ENCODE measurements at regions not wholly inside any gene's neighbourhood (a gene's known extent, or its start where the extent isn't known, plus 50 kb on each side); places are given as distances from the start of the nearest gene placed in this dataset.

- Histone ChIP-seq H3K27ac (ENCODE audit: insufficient read depth, low read length) (no peak overlapping the region), H2AFZ (ENCODE audit: low read length) (no peak overlapping the region), H3K36me3 (ENCODE audit: control insufficient read depth, insufficient read depth, low read length) (no peaks in the 10 kb centered on the region), H3K4me1 (ENCODE audit: control insufficient read depth, extremely low read depth, insufficient read depth, low read length) (no peaks in the 10 kb centered on the region), H4K20me1 (ENCODE audit: control insufficient read depth, extremely low read depth, insufficient read depth, low read length) (no peaks in the 10 kb centered on the region), H3K4me2 (ENCODE audit: extremely low read depth, insufficient read depth, low read length) (no peak overlapping the region), H3K9me3 (ENCODE audit: control insufficient read depth, insufficient read depth, low read depth, low read length) (no peaks in the 10 kb centered on the region), H3K4me3 (replicated peaks in 1 of 4; ENCODE audit: control extremely low read depth in 1 of 4, insufficient read depth in 1 of 4, low read depth in 3 of 4, low read length in 4 of 4) (no peak overlapping the region), H3K79me2 (ENCODE audit: control insufficient read depth, insufficient read depth, low read length) (no peaks in the 10 kb centered on the region), H3K9ac (ENCODE audit: insufficient read depth, low read length) (no peak overlapping the region), H3K27me3 (ENCODE audit: control insufficient read depth, insufficient read depth, low read length) (no peaks in the 10 kb centered on the region)
- peak in 1 of 2 donors; percentile 74 for DNase-seq (ENCODE audit: low read depth in 2 of 2)
- TF ChIP-seq, protein P1, sequence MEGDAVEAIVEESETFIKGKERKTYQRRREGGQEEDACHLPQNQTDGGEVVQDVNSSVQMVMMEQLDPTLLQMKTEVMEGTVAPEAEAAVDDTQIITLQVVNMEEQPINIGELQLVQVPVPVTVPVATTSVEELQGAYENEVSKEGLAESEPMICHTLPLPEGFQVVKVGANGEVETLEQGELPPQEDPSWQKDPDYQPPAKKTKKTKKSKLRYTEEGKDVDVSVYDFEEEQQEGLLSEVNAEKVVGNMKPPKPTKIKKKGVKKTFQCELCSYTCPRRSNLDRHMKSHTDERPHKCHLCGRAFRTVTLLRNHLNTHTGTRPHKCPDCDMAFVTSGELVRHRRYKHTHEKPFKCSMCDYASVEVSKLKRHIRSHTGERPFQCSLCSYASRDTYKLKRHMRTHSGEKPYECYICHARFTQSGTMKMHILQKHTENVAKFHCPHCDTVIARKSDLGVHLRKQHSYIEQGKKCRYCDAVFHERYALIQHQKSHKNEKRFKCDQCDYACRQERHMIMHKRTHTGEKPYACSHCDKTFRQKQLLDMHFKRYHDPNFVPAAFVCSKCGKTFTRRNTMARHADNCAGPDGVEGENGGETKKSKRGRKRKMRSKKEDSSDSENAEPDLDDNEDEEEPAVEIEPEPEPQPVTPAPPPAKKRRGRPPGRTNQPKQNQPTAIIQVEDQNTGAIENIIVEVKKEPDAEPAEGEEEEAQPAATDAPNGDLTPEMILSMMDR (conservative IDR thresholded peaks at IDR 0.05 in 1 of 2, IDR thresholded peaks at IDR 0.05 in 1 of 2; ENCODE audit: low read depth in 1 of 2, low read length in 2 of 2): no peak
- no peak for TF ChIP-seq EZH2 (IDR thresholded peaks at IDR 0.05; ENCODE audit: low read length, missing control alignments)
Measured at GRCh38 chr1:116826818-116827606, 72.8 kb downstream of the CD2 start.

DNA sequence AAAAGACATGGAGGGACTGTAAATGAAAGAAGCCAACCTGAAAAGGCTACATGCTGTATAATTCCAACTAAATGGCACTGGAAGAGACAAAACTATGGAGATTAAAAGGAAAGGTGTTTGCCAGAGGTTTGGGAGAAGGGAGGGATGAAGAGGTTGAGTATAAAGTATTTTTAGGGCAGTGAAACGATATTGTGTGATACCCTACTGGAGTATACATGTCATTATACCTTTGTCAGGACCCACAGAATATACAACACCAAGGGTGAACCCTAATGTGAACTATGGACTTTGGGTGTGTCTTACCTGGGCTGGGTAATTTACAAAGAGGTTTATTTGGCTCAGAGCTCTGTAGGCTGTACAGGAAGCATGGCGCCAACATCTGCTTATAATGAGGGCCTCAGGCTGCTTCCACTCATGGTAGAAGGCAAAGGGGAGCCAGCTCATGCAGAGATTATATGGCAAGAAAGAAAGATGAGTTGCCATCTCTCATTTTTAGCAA lies 73.4 kb downstream of the CD2 start:
- H3K9me3 ChIP-seq (ENCODE audit: control insufficient read depth, insufficient read depth, low read depth, low read length): no peaks in the 10 kb centered on the region
- H3K36me3 ChIP-seq (ENCODE audit: control insufficient read depth, insufficient read depth, low read length): no peaks in the 10 kb centered on the region
- no peak overlapping the region for H3K9ac ChIP-seq (ENCODE audit: insufficient read depth, low read length)
- no peak overlapping the region for H3K4me2 ChIP-seq (ENCODE audit: extremely low read depth, insufficient read depth, low read length)
- no peak for DNase-seq (ENCODE audit: low read depth in 2 of 2)
- H3K4me3 ChIP-seq (replicated peaks in 1 of 4; ENCODE audit: control extremely low read depth in 1 of 4, insufficient read depth in 1 of 4, low read depth in 3 of 4, low read length in 4 of 4): no peak overlapping the region
- no peak for TF ChIP-seq EZH2 (IDR thresholded peaks at IDR 0.05; ENCODE audit: low read length, missing control alignments)
- TF ChIP-seq, protein P1 (conservative IDR thresholded peaks at IDR 0.05 in 1 of 2, IDR thresholded peaks at IDR 0.05 in 1 of 2; ENCODE audit: low read depth in 1 of 2, low read length in 2 of 2): no peak
- H4K20me1 ChIP-seq (ENCODE audit: control insufficient read depth, extremely low read depth, insufficient read depth, low read length): no peaks in the 10 kb centered on the region
- H3K4me1 ChIP-seq (ENCODE audit: control insufficient read depth, extremely low read depth, insufficient read depth, low read length): no peaks in the 10 kb centered on the region
- no peak overlapping the region for H3K27ac ChIP-seq (ENCODE audit: insufficient read depth, low read length)
- H3K27me3 ChIP-seq (ENCODE audit: control insufficient read depth, insufficient read depth, low read length): no peaks in the 10 kb centered on the region
- no peaks in the 10 kb centered on the region for H3K79me2 ChIP-seq (ENCODE audit: control insufficient read depth, insufficient read depth, low read length)
- H2AFZ ChIP-seq (ENCODE audit: low read length): no peak overlapping the region

GRCh38 chr1:116832308-116832931 lies 77.3 kb upstream of the PTGFRN start:
- Histone ChIP-seq H2AFZ (ENCODE audit: low read length) (no peak overlapping the region), H4K20me1 (ENCODE audit: control insufficient read depth, extremely low read depth, insufficient read depth, low read length) (no peaks in the 10 kb centered on the region), H3K9me3 (ENCODE audit: control insufficient read depth, insufficient read depth, low read depth, low read length) (no peaks in the 10 kb centered on the region), H3K4me2 (ENCODE audit: extremely low read depth, insufficient read depth, low read length) (no peak overlapping the region), H3K4me3 (replicated peaks in 1 of 4; ENCODE audit: control extremely low read depth in 1 of 4, insufficient read depth in 1 of 4, low read depth in 3 of 4, low read length in 4 of 4) (no peak overlapping the region), H3K27me3 (ENCODE audit: control insufficient read depth, insufficient read depth, low read length) (peaks cover 2% of the 10 kb centered on the region), H3K4me1 (ENCODE audit: control insufficient read depth, extremely low read depth, insufficient read depth, low read length) (no peaks in the 10 kb centered on the region), H3K27ac (ENCODE audit: insufficient read depth, low read length) (no peak overlapping the region), H3K9ac (ENCODE audit: insufficient read depth, low read length) (no peak overlapping the region), H3K36me3 (ENCODE audit: control insufficient read depth, insufficient read depth, low read length) (no peaks in the 10 kb centered on the region), H3K79me2 (ENCODE audit: control insufficient read depth, insufficient read depth, low read length) (no peaks in the 10 kb centered on the region)
- no peak for TF ChIP-seq EZH2 (IDR thresholded peaks at IDR 0.05; ENCODE audit: low read length, missing control alignments)
- TF ChIP-seq, protein P1 (conservative IDR thresholded peaks at IDR 0.05 in 1 of 2, IDR thresholded peaks at IDR 0.05 in 1 of 2; ENCODE audit: low read depth in 1 of 2, low read length in 2 of 2): no peak
- DNase-seq (ENCODE audit: low read depth in 2 of 2): no peak

Measured in fibroblast of lung (primary cell).